HepG2 (cell line): ENCODE measurements at regions not wholly inside any gene's neighbourhood (a gene's known extent, or its start where the extent isn't known, plus 50 kb on each side); places are given as distances from the start of the nearest gene placed in this dataset.

Experiments
- DPF2 ChIP-seq: sonication (generic); formaldehyde crosslinking; IDR thresholded peaks from 2 replicates; pipeline ENCODE4 v1.4.0; 2020; ENCODE audit warnings: mild to moderate bottlenecking, low read depth, missing genetic modification reagents, borderline replicate concordance
- FOXM1 ChIP-seq: sonication (generic); formaldehyde crosslinking; IDR thresholded peaks from 2 replicates; pipeline ENCODE4 v1.5.0; 2020; ENCODE audit warnings: missing genetic modification reagents
- KDM2A ChIP-seq: sonication (generic); formaldehyde crosslinking; IDR thresholded peaks from 2 replicates; pipeline ENCODE4 v1.4.0; 2020; ENCODE audit warnings: low read depth, missing genetic modification reagents, borderline replicate concordance
- NFKBIZ ChIP-seq: IDR thresholded peaks from 2 replicates; pipeline ENCODE4 v1.6.1; 2018; ENCODE audit warnings: missing genetic modification reagents, missing compliant biosample characterization
- NFYB ChIP-seq: sonication (generic); formaldehyde crosslinking; IDR thresholded peaks from 2 replicates; pipeline ENCODE4 v1.4.0; 2020; ENCODE audit warnings: missing genetic modification reagents
- POLR2AphosphoS5 ChIP-seq: IDR thresholded peaks from 2 replicates; pipeline ENCODE4 v1.6.1; 2012; ENCODE audit warnings: low read depth, low read length
- SIN3A ChIP-seq: IDR thresholded peaks from 2 replicates; pipeline ENCODE4 v1.6.1; 2011; ENCODE audit warnings: low read depth, mild to moderate bottlenecking, control low read depth, low read length, borderline replicate concordance
- SMARCE1 ChIP-seq: fragments of 450-650 bp; IDR thresholded peaks from 2 replicates; pipeline ENCODE4 v1.6.1; 2017; ENCODE audit warnings: borderline replicate concordance
- SP1 ChIP-seq, 2 experiments: fragments of 450-650 bp in 1 of 2; sonication (generic) in 1 of 2; formaldehyde crosslinking in 1 of 2; IDR thresholded peaks; 2 replicates each; pipeline versions ENCODE4 v1.4.0 to v1.6.1; 2016 to 2020; ENCODE audit warnings: missing genetic modification reagents in 1 of 2
- ZSCAN29 ChIP-seq: sonication (generic); formaldehyde crosslinking; conservative IDR thresholded peaks from 2 replicates; pipeline ENCODE4 v1.4.0; 2020; ENCODE audit warnings: mild to moderate bottlenecking, missing genetic modification reagents
- TF ChIP-seq, protein P1 (sequence below): sonication (generic); formaldehyde crosslinking; IDR thresholded peaks from 2 replicates; pipeline ENCODE4 v1.8.1; 2022; ENCODE audit warnings: mild to moderate bottlenecking, missing genetic modification reagents
- TF ChIP-seq, protein P2 (sequence below): sonication (generic); formaldehyde crosslinking; IDR thresholded peaks from 2 replicates; pipeline ENCODE4 v1.5.1; 2020; ENCODE audit warnings: mild to moderate bottlenecking, missing genetic modification reagents, moderate library complexity
- TF ChIP-seq, protein P3 (sequence below): sonication (generic); formaldehyde crosslinking; IDR thresholded peaks from 2 replicates; pipeline ENCODE4 v1.5.0; 2020; ENCODE audit warnings: mild to moderate bottlenecking, missing genetic modification reagents
- TF ChIP-seq, protein P4 (sequence below): sonication (generic); formaldehyde crosslinking; IDR thresholded peaks from 2 replicates; pipeline ENCODE4 v1.8.1; 2023; ENCODE audit warnings: mild to moderate bottlenecking, missing genetic modification reagents, borderline replicate concordance

DNA sequence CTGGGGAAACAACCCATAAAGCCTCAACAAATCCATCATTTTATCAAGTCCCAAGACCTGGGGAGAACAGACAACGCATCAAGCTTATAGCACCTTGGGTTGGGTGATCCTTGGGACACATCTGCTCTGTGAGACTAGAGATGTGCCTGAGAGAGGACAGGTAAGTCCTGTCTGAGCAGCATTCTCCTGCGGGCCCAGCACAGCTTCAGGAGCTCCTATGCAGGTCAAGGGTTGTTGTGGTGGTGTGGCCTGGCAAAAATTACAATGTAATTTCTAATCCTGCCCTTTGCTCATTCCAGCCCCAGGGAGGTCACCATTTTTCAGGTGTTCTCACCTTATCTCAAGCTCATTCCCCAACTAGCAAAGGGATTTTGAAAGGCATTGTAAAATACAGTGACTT, 608.1 kb upstream of the CAMK1G start:
- no peak for TF ChIP-seq KDM2A (CRISPR knock-in tag)
- TF ChIP-seq NFKBIZ = no peak
- no peak for TF ChIP-seq FOXM1 (CRISPR knock-in tag)
- TF ChIP-seq DPF2 (CRISPR knock-in tag) = no peak
- TF ChIP-seq, protein P1, sequence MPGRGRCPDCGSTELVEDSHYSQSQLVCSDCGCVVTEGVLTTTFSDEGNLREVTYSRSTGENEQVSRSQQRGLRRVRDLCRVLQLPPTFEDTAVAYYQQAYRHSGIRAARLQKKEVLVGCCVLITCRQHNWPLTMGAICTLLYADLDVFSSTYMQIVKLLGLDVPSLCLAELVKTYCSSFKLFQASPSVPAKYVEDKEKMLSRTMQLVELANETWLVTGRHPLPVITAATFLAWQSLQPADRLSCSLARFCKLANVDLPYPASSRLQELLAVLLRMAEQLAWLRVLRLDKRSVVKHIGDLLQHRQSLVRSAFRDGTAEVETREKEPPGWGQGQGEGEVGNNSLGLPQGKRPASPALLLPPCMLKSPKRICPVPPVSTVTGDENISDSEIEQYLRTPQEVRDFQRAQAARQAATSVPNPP (CRISPR knock-in tag) = no peak
- TF ChIP-seq ZSCAN29 (CRISPR knock-in tag) = no peak
- TF ChIP-seq POLR2AphosphoS5 = no peak
- TF ChIP-seq SMARCE1 = no peak
- TF ChIP-seq, protein P2, sequence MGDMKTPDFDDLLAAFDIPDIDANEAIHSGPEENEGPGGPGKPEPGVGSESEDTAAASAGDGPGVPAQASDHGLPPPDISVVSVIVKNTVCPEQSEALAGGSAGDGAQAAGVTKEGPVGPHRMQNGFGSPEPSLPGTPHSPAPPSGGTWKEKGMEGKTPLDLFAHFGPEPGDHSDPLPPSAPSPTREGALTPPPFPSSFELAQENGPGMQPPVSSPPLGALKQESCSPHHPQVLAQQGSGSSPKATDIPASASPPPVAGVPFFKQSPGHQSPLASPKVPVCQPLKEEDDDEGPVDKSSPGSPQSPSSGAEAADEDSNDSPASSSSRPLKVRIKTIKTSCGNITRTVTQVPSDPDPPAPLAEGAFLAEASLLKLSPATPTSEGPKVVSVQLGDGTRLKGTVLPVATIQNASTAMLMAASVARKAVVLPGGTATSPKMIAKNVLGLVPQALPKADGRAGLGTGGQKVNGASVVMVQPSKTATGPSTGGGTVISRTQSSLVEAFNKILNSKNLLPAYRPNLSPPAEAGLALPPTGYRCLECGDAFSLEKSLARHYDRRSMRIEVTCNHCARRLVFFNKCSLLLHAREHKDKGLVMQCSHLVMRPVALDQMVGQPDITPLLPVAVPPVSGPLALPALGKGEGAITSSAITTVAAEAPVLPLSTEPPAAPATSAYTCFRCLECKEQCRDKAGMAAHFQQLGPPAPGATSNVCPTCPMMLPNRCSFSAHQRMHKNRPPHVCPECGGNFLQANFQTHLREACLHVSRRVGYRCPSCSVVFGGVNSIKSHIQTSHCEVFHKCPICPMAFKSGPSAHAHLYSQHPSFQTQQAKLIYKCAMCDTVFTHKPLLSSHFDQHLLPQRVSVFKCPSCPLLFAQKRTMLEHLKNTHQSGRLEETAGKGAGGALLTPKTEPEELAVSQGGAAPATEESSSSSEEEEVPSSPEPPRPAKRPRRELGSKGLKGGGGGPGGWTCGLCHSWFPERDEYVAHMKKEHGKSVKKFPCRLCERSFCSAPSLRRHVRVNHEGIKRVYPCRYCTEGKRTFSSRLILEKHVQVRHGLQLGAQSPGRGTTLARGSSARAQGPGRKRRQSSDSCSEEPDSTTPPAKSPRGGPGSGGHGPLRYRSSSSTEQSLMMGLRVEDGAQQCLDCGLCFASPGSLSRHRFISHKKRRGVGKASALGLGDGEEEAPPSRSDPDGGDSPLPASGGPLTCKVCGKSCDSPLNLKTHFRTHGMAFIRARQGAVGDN = no peak
- no peak for TF ChIP-seq SP1 (IDR thresholded peaks at IDR 0.05)
- TF ChIP-seq SP1 (CRISPR knock-in tag; IDR thresholded peaks at IDR 0.05) = no peak
- TF ChIP-seq, protein P3, sequence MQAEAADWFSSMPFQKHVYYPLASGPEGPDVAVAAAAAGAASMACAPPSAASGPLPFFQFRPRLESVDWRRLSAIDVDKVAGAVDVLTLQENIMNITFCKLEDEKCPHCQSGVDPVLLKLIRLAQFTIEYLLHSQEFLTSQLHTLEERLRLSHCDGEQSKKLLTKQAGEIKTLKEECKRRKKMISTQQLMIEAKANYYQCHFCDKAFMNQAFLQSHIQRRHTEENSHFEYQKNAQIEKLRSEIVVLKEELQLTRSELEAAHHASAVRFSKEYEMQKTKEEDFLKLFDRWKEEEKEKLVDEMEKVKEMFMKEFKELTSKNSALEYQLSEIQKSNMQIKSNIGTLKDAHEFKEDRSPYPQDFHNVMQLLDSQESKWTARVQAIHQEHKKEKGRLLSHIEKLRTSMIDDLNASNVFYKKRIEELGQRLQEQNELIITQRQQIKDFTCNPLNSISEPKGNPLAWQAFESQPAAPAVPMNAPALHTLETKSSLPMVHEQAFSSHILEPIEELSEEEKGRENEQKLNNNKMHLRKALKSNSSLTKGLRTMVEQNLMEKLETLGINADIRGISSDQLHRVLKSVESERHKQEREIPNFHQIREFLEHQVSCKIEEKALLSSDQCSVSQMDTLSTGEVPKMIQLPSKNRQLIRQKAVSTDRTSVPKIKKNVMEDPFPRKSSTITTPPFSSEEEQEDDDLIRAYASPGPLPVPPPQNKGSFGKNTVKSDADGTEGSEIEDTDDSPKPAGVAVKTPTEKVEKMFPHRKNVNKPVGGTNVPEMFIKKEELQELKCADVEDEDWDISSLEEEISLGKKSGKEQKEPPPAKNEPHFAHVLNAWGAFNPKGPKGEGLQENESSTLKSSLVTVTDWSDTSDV (CRISPR knock-in tag) = no peak
- TF ChIP-seq, protein P4, sequence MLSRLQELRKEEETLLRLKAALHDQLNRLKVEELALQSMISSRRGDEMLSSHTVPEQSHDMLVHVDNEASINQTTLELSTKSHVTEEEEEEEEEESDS (CRISPR knock-in tag) = no peak
- TF ChIP-seq NFYB (CRISPR knock-in tag) = no peak
- TF ChIP-seq SIN3A = no peak
